NCI-H1930 (cell line): ENCODE measurements at regions not wholly inside any gene's neighbourhood (a gene's known extent, or its start where the extent isn't known, plus 50 kb on each side); places are given as distances from the start of the nearest gene placed in this dataset.

ENCODE experiments used
- DNase-seq, 2 experiments: peaks; one replicate each; lab custom pipeline; 2025; lab: John Stamatoyannopoulos, UW

DNA sequence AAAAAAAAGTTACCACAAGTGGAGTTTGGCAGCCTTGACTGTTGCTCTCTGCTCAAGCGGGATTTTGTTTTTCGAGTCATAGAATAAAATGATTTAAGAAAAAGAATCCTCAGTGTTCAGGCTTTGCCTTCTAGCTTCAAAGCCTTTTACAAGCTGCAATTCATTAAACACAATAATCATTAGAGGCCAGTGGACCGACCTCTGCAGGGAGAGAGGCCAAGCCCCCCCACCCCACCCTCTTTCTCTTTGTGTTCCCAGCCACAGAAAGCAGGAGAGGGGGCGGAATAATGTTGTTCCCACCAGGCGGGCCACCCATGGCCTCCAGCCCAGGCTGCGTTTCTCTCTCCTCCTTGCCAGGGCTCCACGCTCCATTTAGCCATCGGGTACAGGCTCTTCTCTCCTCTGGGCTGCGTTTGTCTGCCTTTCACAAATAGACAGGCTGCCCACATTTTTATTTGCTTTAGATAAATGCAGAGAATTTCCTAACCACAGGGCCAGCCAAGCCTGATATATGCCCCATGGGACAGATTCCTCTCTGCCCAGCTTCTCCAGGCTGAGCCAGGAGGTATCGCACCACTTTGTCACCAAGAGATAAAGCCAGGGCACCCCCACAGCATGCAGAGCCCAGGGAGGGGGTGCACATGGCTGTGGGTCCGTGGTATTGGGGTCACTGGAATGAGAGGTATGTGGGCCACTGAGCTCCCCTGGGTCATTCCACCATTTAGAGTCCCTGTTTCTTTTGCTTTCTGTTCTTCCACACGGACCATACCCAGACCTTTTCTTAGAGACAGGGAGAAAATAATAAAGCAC, 318.8 kb downstream of the PIK3R1 start:
- DNase-seq = peak in 1 of 2 experiments; percentile 28

GRCh38 chr5:68534956-68535520, 319.5 kb downstream of the PIK3R1 start:
- no peak for DNase-seq

DNA sequence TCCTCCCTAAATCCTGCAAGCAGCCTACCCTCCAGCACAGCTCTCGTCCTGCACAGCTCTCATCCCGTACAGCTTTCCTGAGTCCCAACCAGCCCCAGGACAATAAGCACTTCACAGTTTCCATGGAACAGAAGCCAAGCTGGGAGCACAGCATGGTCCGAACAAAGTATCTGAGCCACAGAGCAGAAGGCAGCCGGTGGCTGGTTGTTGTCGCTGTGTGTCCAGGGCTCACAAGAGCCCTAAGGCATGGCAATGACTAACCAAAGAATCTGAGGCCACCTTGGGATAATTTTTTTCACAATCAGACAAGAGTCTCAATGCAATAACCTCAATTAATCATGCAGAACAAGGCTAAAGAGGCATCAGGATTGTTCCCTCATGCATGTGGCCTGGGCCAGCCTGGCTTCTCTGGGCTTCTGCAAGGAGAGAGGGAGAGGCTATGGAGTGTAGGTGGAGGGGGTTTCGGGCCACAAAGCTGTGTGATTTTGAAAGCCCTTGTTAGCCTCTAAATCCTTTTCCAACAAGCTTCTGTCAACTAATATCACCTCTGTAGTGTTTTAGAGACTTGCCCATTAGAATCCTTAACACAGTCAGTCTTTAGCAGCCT, 323.4 kb downstream of the PIK3R1 start:
- no peak for DNase-seq

DNA sequence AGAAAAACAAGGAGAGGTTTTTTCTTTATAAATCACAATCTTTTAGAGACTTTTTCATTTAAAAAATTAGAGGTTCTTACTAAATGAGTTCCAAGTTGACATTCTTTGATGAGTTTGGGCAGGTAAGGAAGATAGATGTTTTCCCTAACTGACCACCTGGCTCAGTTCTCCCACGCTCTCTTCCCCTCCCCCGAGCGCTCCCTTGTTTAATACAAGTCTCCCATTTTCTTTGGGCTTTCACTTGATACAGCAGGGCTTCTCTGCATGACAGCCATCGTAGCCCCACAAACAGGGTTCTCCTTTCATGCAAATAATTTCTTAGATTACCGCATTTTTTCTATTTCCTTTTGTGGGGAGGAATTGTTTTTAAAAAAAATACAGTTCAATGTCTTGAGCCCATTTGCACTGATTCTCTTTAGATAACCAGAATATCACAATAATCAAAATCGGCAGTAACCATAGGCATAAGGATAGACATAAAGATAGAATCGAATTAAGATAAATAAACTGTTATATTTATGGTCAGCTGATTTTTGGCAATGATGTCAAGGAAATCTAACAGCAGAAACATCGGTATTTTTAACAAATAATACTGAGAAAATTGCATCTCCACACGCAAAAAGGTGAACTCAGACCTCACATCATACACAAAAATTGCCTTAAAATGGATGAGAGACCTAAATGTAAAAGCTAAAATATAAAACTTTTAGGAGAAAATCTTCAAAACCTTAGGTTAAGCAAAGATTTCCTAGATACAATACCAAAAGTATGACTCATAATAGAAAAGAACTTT, 325.4 kb downstream of the PIK3R1 start:
- no peak for DNase-seq

- DNase-seq = no peak
These were observed 326.7 kb downstream of the PIK3R1 start for GRCh38 chr5:68542207-68542606.

DNA sequence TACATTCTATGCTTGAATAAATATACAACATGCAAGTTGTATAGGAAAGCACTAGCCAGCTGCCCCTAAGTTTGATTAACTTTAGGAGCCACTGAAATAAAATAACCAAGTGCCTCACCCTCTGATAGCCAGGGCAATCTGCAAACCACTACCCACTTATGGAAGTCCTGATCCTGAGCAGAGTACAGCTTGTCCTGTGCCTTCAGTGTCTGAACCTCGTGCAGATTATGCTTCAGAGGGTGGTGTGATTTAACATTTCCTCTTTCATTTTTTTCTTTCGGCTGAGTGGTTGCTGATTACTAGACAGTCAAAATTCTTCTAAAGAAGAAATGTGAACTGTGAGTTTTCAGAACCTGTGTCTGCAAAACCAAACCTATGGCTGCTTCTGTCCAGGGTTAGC, 327.7 kb downstream of the PIK3R1 start:
- no peak for DNase-seq

- no peak for DNase-seq
These were observed 328.6 kb downstream of the PIK3R1 start for GRCh38 chr5:68544091-68544647.

- DNase-seq = no peak
These were observed 329.3 kb downstream of the PIK3R1 start for GRCh38 chr5:68544648-68545552.

- DNase-seq = no peak
These were observed 330.2 kb downstream of the PIK3R1 start for GRCh38 chr5:68545636-68546295.

- no peak for DNase-seq
These were observed 331.5 kb downstream of the PIK3R1 start for GRCh38 chr5:68547056-68547455.

GRCh38 chr5:68547622-68548021, 332.1 kb downstream of the PIK3R1 start:
- DNase-seq = no peak

DNA sequence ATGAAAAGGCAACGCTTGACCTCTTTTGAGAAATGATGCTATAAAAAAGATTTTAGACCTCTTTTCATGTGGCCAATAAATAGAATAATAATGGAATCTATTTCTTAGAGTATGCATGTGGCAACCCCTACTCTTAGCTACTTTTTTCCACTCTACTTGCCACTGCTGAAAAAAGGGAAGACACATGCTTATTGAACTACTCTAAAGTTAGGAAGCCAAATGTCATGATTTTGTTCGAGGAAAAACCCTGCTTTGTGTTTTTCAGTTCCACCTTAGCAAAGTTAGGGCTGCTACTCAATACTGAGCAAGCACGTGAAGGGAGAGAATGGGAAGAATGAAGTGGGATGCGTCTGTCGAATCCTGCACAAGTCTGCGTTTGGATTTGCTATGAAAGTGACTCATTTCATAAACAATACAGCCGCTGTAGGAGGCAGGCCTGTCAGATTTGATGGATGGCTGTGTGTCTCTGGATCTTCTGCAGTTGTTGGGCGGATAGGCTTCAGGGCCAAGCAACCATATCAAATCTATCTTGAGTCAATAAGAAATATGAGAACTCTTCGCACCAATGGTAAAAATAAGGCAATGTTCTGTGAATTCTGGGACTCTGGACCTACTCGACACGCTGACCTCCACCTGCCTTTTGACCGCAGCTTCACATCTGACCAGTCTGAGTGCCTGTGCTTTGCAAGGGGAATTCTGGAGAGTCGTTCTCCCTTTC, 333.6 kb downstream of the PIK3R1 start:
- no peak for DNase-seq

GRCh38 chr5:68550015-68550414, 334.5 kb downstream of the PIK3R1 start:
- no peak for DNase-seq

- DNase-seq = no peak
These were observed 335.9 kb downstream of the PIK3R1 start for GRCh38 chr5:68551436-68551835.

- DNase-seq = no peak
These were observed 339.2 kb downstream of the PIK3R1 start for GRCh38 chr5:68554571-68555279.

GRCh38 chr5:68555907-68556681, 340.5 kb downstream of the PIK3R1 start:
- DNase-seq = no peak

GRCh38 chr5:68557162-68557936, 341.8 kb downstream of the PIK3R1 start:
- DNase-seq = no peak

DNA sequence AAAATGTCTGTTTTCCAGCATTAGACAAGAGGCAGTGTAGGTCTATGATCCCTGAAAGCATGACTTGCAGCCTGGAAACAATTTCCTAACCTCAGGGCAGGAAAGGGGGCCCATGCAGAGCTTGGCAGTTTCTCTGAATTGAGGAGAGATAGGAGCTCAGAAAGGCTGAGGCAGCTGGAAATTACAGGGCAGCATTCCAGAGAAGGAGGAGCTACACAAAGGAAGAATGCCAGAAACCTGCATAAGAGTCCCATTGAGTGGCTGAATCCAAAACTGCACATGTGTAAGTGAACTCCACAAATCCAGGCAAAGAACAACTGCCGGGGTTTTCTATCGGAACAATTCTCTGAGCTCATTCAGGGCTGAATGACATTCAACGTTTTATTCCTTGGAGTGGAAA, 346.8 kb downstream of the PIK3R1 start:
- DNase-seq = no peak
